Neural progenitor cell (in vitro differentiated cells): ENCODE measurements at regions not wholly inside any gene's neighbourhood (a gene's known extent, or its start where the extent isn't known, plus 50 kb on each side); places are given as distances from the start of the nearest gene placed in this dataset.

Experiments
- CTCF ChIP-seq: fragments of 200-600 bp; sonication (generic); IDR thresholded peaks from 2 replicates; pipeline ENCODE4 v1.5.1; 2017; ENCODE audit warnings: antibody characterized with exemption, mild to moderate bottlenecking
- EZH2 ChIP-seq: fragments of 200-600 bp; sonication (generic); IDR thresholded peaks from 2 replicates; pipeline ENCODE4 v1.6.1; 2017; ENCODE audit warnings: antibody characterized with exemption, mild to moderate bottlenecking, moderate library complexity

DNA sequence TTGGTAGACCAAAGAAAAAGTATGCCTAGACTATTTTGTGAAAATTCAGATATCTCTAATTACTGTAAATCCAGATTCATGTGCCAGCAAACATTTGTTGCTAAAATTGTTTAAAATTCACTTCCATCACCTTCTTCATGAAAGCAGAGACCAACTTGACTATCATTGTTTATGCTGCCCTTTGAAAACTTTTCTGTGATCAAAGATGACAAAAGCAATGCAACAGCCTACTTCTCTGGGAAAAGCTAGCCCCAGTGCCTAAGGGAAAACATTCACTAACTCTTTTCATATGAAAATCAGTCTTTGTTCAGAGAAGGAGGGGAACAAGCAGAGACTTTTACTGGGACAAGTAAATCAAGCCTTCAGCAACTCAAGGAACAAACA, 178.0 kb upstream of the P2RY1 start:
- TF ChIP-seq CTCF = no peak
- TF ChIP-seq EZH2 = no peak
